H9 (cell line): ENCODE measurements at regions not wholly inside any gene's neighbourhood (a gene's known extent, or its start where the extent isn't known, plus 50 kb on each side); places are given as distances from the start of the nearest gene placed in this dataset.
A peak's percentile ranks its signal among the peaks of the same experiment; 100 is the strongest.

Source experiments
- DNase-seq: peaks from one replicate; pipeline ENCODE4 v3.0.0-alpha.2; 2017
- H2AFZ ChIP-seq: one replicate; pipeline ENCODE4 v1.6.1; 2013; ENCODE audit warnings: mild to moderate bottlenecking, low read length, control low read depth, moderate library complexity
- H2AK5ac ChIP-seq: 2 replicates; pipeline ENCODE4 v1.6.1; 2013; ENCODE audit warnings: low read length, control low read depth, mixed read lengths; ENCODE audit not compliant: insufficient read length
- H2BK120ac ChIP-seq: one replicate; pipeline ENCODE4 v1.6.1; 2013; ENCODE audit warnings: low read depth, mild to moderate bottlenecking, low read length, control low read depth, inconsistent platforms; ENCODE audit not compliant: poor library complexity, severe bottlenecking
- H2BK12ac ChIP-seq: 2 replicates; pipeline ENCODE4 v1.6.1; 2013; ENCODE audit warnings: low read length, control low read depth, mixed read lengths, low read depth; ENCODE audit not compliant: insufficient read length
- H2BK15ac ChIP-seq: 2 replicates; pipeline ENCODE4 v1.6.1; 2013; ENCODE audit warnings: low read depth, low read length, control low read depth
- H2BK20ac ChIP-seq: one replicate; pipeline ENCODE4 v1.6.1; 2013; ENCODE audit warnings: low read depth, mild to moderate bottlenecking, low read length, control low read depth, inconsistent platforms; ENCODE audit not compliant: poor library complexity, severe bottlenecking
- H2BK5ac ChIP-seq: 2 replicates; pipeline ENCODE4 v1.6.1; 2013; ENCODE audit warnings: low read length, control low read depth, mixed read lengths; ENCODE audit not compliant: insufficient read length
- H3K14ac ChIP-seq: 2 replicates; pipeline ENCODE4 v1.6.1; 2013; ENCODE audit warnings: low read length, control low read depth; ENCODE audit not compliant: insufficient read depth
- H3K18ac ChIP-seq: 2 replicates; pipeline ENCODE4 v1.6.1; 2013; ENCODE audit warnings: low read depth, mild to moderate bottlenecking, mixed read lengths, low read length, control low read depth; ENCODE audit not compliant: insufficient read length
- H3K23ac ChIP-seq: 2 replicates; pipeline ENCODE4 v1.6.1; 2013; ENCODE audit warnings: low read length, control low read depth, mixed read lengths, low read depth; ENCODE audit not compliant: insufficient read length
- H3K23me2 ChIP-seq: 2 replicates; pipeline ENCODE4 v1.6.1; 2013; ENCODE audit warnings: low read depth, mild to moderate bottlenecking, mixed read lengths, low read length, control low read depth; ENCODE audit not compliant: insufficient read length, poor library complexity, severe bottlenecking
- H3K27ac ChIP-seq: 2 replicates; pipeline ENCODE4 v1.5.1; 2013; ENCODE audit warnings: low read length, control low read depth, mixed read lengths, low read depth; ENCODE audit not compliant: insufficient read length
- H3K27me3 ChIP-seq: 2 replicates; pipeline ENCODE4 v1.6.1; 2013; ENCODE audit warnings: low read length, control low read depth, inconsistent platforms; ENCODE audit not compliant: insufficient read depth
- H3K4ac ChIP-seq: 2 replicates; pipeline ENCODE4 v1.6.1; 2013; ENCODE audit warnings: low read depth, mild to moderate bottlenecking, control low read depth, inconsistent platforms, low read length, moderate library complexity
- H3K4me1 ChIP-seq: 2 replicates; pipeline ENCODE4 v1.6.1; 2013; ENCODE audit warnings: low read length, control low read depth, inconsistent platforms; ENCODE audit not compliant: insufficient read depth
- H3K4me2 ChIP-seq: 2 replicates; pipeline ENCODE4 v1.6.1; 2013; ENCODE audit warnings: low read length, control low read depth, mixed read lengths; ENCODE audit not compliant: insufficient read length, insufficient read depth
- H3K56ac ChIP-seq: 2 replicates; pipeline ENCODE4 v1.6.1; 2013; ENCODE audit warnings: low read depth, mild to moderate bottlenecking, mixed read lengths, low read length, control low read depth; ENCODE audit not compliant: insufficient read length
- H3K79me1 ChIP-seq: 2 replicates; pipeline ENCODE4 v1.6.1; 2013; ENCODE audit warnings: low read depth, mild to moderate bottlenecking, moderate library complexity, low read length, control low read depth, inconsistent platforms; ENCODE audit not compliant: insufficient read depth, poor library complexity, severe bottlenecking
- H3K79me2 ChIP-seq: 2 replicates; pipeline ENCODE4 v1.6.1; 2013; ENCODE audit warnings: low read length, control low read depth, inconsistent platforms; ENCODE audit not compliant: insufficient read depth
- H3K9ac ChIP-seq: 2 replicates; pipeline ENCODE4 v1.6.1; 2013; ENCODE audit warnings: low read length, control low read depth, mixed read lengths; ENCODE audit not compliant: insufficient read length; ENCODE audit errors: extremely low read depth
- H3K9me3 ChIP-seq: one replicate; pipeline ENCODE4 v1.6.1; 2013; ENCODE audit warnings: low read depth, low read length, inconsistent platforms; ENCODE audit not compliant: control insufficient read depth
- H3T11ph ChIP-seq: one replicate; pipeline ENCODE4 v1.6.1; 2013; ENCODE audit warnings: mild to moderate bottlenecking, low read length, control low read depth, inconsistent platforms
- H4K20me1 ChIP-seq: one replicate; pipeline ENCODE4 v1.6.1; 2013; ENCODE audit not compliant: control insufficient read depth, insufficient read length, insufficient read depth
- H4K5ac ChIP-seq: 2 replicates; pipeline ENCODE4 v1.6.1; 2013; ENCODE audit warnings: low read depth, mild to moderate bottlenecking, mixed read lengths, low read length, control low read depth; ENCODE audit not compliant: insufficient read length
- H4K8ac ChIP-seq: replicated peaks from 2 replicates; pipeline ENCODE4 v1.6.1; 2013; ENCODE audit warnings: low read length, control low read depth, mixed read lengths, low read depth; ENCODE audit not compliant: insufficient read length
- H4K91ac ChIP-seq: 2 replicates; pipeline ENCODE4 v1.6.1; 2013; ENCODE audit warnings: low read depth, mild to moderate bottlenecking, moderate library complexity, mixed read lengths, low read length, control low read depth; ENCODE audit not compliant: insufficient read length
- H3K27ac Mint-ChIP-seq, 3 experiments: 2 replicates in 2 of 3; 3 replicates in 1 of 3; pipeline ENCODE4 v1.8.0; 2020 to 2021; ENCODE audit warnings: mixed read lengths in 3 of 3, mild to moderate bottlenecking in 1 of 3, moderate library complexity in 1 of 3
- H3K27me3 Mint-ChIP-seq: 2 replicates; pipeline ENCODE4 v1.8.0; 2021; ENCODE audit warnings: low read depth, mild to moderate bottlenecking, moderate library complexity, mixed read lengths
- H3K36me3 Mint-ChIP-seq, 3 experiments: 2 replicates in 2 of 3; 3 replicates in 1 of 3; pipeline ENCODE4 v1.8.0; 2020 to 2021; ENCODE audit warnings: low read depth in 3 of 3, mixed read lengths in 3 of 3; ENCODE audit not compliant: insufficient read depth in 1 of 3
- H3K4me1 Mint-ChIP-seq, 2 experiments: 2 replicates each; pipeline ENCODE4 v1.8.0; 2020; ENCODE audit warnings: mixed read lengths in 2 of 2
- H3K4me3 Mint-ChIP-seq, 2 experiments: 2 replicates in 1 of 2; 3 replicates in 1 of 2; pipeline ENCODE4 v1.8.0; 2020 to 2021; ENCODE audit warnings: mild to moderate bottlenecking in 2 of 2, mixed read lengths in 2 of 2, moderate library complexity in 1 of 2
- H3K9me3 Mint-ChIP-seq, 2 experiments: 2 replicates in 1 of 2; 3 replicates in 1 of 2; pipeline ENCODE4 v1.8.0; 2020; ENCODE audit warnings: mild to moderate bottlenecking in 2 of 2, mixed read lengths in 2 of 2, moderate library complexity in 1 of 2
- CTCF ChIP-seq: fragments of 200-600 bp; sonication (generic); conservative IDR thresholded peaks from 3 replicates; pipeline ENCODE4 v1.8.0; 2021; ENCODE audit warnings: antibody characterized with exemption, mild to moderate bottlenecking
- WGBS: extraction: QIAGEN DNeasy Blood & Tissue Kit; methylation state at CpG from one replicate; pipeline ENCODE4 v1.1.7; 2013; ENCODE audit warnings: missing lambda C conversion rate, low lambda C conversion rate, mixed read lengths; ENCODE audit not compliant: insufficient read length; ENCODE audit errors: extremely low coverage; 5-methylcytosine and 5-hydroxymethylcytosine counted together

DNA sequence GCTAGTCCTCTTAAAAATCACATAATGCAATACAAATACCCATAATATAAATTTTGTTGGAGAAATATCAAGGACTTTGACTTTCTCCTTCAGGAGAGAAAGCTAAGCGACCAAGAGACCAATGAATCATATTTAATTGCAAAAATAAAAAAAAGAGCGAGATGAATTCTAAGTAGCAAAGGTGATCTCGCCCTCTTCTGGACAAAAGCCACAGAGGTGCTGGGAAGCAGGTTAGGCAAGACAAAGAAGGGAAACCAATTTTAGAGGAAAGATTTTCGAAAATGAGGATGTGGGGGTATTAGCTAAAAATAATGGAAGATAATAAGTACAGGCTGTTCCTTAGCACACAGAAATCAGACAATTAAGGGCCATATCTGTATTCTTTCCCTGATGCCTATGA, 111.4 kb upstream of the PLAAT1 start:
- Histone ChIP-seq H3K79me1 (no peaks in the 10 kb centered on the region), H4K20me1 (no peaks in the 10 kb centered on the region), H3K9ac (no peak overlapping the region), H3T11ph (no peak overlapping the region), H3K14ac (no peak overlapping the region), H2AK5ac (no peak overlapping the region), H3K4ac (no peak overlapping the region), H4K5ac (no peak overlapping the region), H3K27me3 (no peaks in the 10 kb centered on the region), H2BK12ac (no peak overlapping the region), H2BK120ac (no peak overlapping the region), H3K18ac (no peak overlapping the region), H2BK5ac (no peak overlapping the region), H2BK20ac (no peak overlapping the region), H4K8ac (no peak overlapping the region), H2BK15ac (no peak overlapping the region), H2AFZ (no peak overlapping the region), H3K23ac (no peak overlapping the region), H3K79me2 (no peaks in the 10 kb centered on the region), H3K9me3 (no peaks in the 10 kb centered on the region), H3K56ac (no peak overlapping the region), H4K91ac (no peak overlapping the region), H3K23me2 (no peaks in the 10 kb centered on the region), H3K4me2 (no peak overlapping the region), H3K4me1 (no peaks in the 10 kb centered on the region), H3K27ac (no peak overlapping the region)
- Mint-ChIP-seq H3K9me3 (no peaks in the 10 kb centered on the region), H3K4me1 (peaks cover 6 to 14% of the 10 kb centered on the region in 2 experiments), H3K36me3 (no peaks in the 10 kb centered on the region), H3K4me3 (no peak overlapping the region), H3K27ac (no peak overlapping the region), H3K27me3 (no peaks in the 10 kb centered on the region)
- 100% methylated on average over 1 of the region's 4 CpGs for WGBS
- TF ChIP-seq CTCF = peak; percentile 67
- DNase-seq = no peak
